HCT116 (cell line): ENCODE measurements at regions not wholly inside any gene's neighbourhood (a gene's known extent, or its start where the extent isn't known, plus 50 kb on each side); places are given as distances from the start of the nearest gene placed in this dataset.

ENCODE experiments used
- CEBPB ChIP-seq: IDR thresholded peaks from 2 replicates; pipeline ENCODE4 v1.6.1; 2012; ENCODE audit warnings: low read depth
- CTCF ChIP-seq, 3 experiments: fragments of 200-600 bp in 1 of 3; sonication (generic) in 1 of 3; IDR thresholded peaks in 2 of 3; conservative IDR thresholded peaks in 1 of 3; 2 replicates each; pipeline ENCODE4 v1.5.1; 2012 to 2017; ENCODE audit warnings: low read depth in 2 of 3, low read length in 2 of 3, antibody characterized with exemption in 1 of 3, borderline replicate concordance in 1 of 3, control low read depth in 1 of 3, mild to moderate bottlenecking in 1 of 3, mixed read lengths in 1 of 3, mixed run types in 1 of 3, moderate library complexity in 1 of 3; ENCODE audit not compliant: insufficient read depth in 1 of 3
- EZH2 ChIP-seq: fragments of 200-600 bp; sonication (generic); IDR thresholded peaks from 2 replicates; pipeline ENCODE4 v1.6.1; 2017; ENCODE audit warnings: antibody characterized with exemption, mixed run types
- EZH2phosphoT487 ChIP-seq: fragments of 200-600 bp; IDR thresholded peaks from 2 replicates; pipeline ENCODE4 v1.6.1; 2018; ENCODE audit warnings: antibody characterized with exemption, borderline replicate concordance
- POLR2A ChIP-seq: IDR thresholded peaks from 2 replicates; pipeline ENCODE4 v1.7.0; 2011; ENCODE audit warnings: borderline replicate concordance; ENCODE audit not compliant: insufficient read depth, insufficient read length; ENCODE audit errors: extremely low read depth
- POLR2AphosphoS5 ChIP-seq: IDR thresholded peaks from 2 replicates; pipeline ENCODE4 v1.6.1; 2011; ENCODE audit warnings: mild to moderate bottlenecking, low read depth, low read length, moderate library complexity

DNA sequence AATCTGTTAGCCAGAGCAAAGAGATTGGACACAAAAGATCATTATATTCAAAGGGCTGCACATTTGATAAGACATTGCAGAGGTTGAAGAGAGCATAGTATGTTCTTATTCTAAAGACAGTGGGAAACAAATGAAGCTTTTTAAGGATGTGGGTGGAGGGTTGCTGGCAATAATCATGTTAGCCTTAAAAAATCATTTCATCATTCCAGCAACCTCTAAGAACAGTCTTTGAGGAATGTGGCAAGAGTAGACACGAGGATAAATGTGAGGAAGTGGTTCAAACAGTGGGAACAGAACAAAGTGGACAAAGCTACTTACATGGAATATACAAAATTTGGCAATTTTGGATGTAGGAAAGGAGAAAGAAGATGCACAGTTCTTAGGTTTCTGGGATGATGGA, 167.3 kb upstream of the SPRY1 start:
- no peak for TF ChIP-seq EZH2
- TF ChIP-seq CTCF (IDR thresholded peaks at IDR 0.05 in 2 of 3, conservative IDR thresholded peaks at IDR 0.05 in 1 of 3; ENCODE audit: borderline replicate concordance in 1 of 3, insufficient read depth in 1 of 3, low read depth in 2 of 3, low read length in 2 of 3): no peak
- TF ChIP-seq CEBPB: no peak
- no peak for TF ChIP-seq POLR2A
- no peak for TF ChIP-seq EZH2phosphoT487
- no peak for TF ChIP-seq POLR2AphosphoS5
